NT2/D1 (cell line): ENCODE measurements at regions not wholly inside any gene's neighbourhood (a gene's known extent, or its start where the extent isn't known, plus 50 kb on each side); places are given as distances from the start of the nearest gene placed in this dataset.

Experiments
- DNase-seq: peaks from one replicate; pipeline ENCODE4 v3.0.0-alpha.2; 2011; ENCODE audit warnings: low read depth, low spot score
- H3K27me3 ChIP-seq: 2 replicates; pipeline ENCODE4 v1.6.0; 2011; ENCODE audit warnings: mild to moderate bottlenecking; ENCODE audit not compliant: insufficient read length, insufficient read depth
- H3K36me3 ChIP-seq: 2 replicates; pipeline ENCODE4 v1.6.1; 2011; ENCODE audit warnings: mild to moderate bottlenecking, low read length, mixed read lengths; ENCODE audit not compliant: insufficient read depth, insufficient read length
- H3K4me1 ChIP-seq: 2 replicates; pipeline ENCODE4 v1.5.1; 2011; ENCODE audit not compliant: insufficient read depth, insufficient read length
- H3K4me3 ChIP-seq: 2 replicates; pipeline ENCODE4 v1.5.1; 2011; ENCODE audit warnings: low read depth; ENCODE audit not compliant: insufficient read length
- H3K9ac ChIP-seq: 2 replicates; pipeline ENCODE4 v1.6.0; 2011; ENCODE audit warnings: low read depth; ENCODE audit not compliant: insufficient read length
- H3K9me3 ChIP-seq: 2 replicates; pipeline ENCODE4 v1.5.1; 2011; ENCODE audit warnings: mild to moderate bottlenecking, low read length; ENCODE audit not compliant: insufficient read depth
- SUZ12 ChIP-seq: IDR thresholded peaks from 2 replicates; pipeline ENCODE4 v1.6.1; 2011; ENCODE audit not compliant: insufficient read length, insufficient read depth; ENCODE audit errors: extremely low read depth
- YY1 ChIP-seq: IDR thresholded peaks from 2 replicates; pipeline ENCODE4 v1.6.1; 2011; ENCODE audit not compliant: insufficient read length, insufficient read depth
- ZNF274 ChIP-seq: IDR thresholded peaks from 2 replicates; pipeline ENCODE4 v1.6.1; 2011; ENCODE audit warnings: mild to moderate bottlenecking, low read depth, low read length

DNA sequence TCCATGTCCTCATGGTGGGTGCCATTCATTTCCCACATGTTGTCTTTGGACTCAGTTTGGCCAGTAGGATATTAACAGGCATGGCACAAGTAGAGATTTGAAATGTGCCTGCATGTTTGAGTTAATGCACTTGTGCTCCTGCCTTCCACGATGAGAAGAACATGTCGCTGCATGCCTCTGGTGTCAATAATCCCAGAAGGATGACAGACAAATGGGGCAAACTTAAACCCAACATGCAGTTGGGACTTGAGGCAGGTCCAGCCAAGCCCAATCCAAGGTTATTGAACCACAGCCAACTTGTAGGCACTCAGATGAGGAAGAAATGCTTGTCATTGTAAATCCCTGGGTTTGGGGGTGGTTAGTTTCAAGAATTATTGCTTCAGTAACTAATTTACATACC lies 174.6 kb downstream of the TRIM33 start:
- Histone ChIP-seq H3K27me3 (no peaks in the 10 kb centered on the region), H3K36me3 (no peaks in the 10 kb centered on the region), H3K9ac (no peak overlapping the region), H3K4me1 (no peaks in the 10 kb centered on the region), H3K9me3 (no peaks in the 10 kb centered on the region), H3K4me3 (no peak overlapping the region)
- TF ChIP-seq YY1 (no peak), SUZ12 (no peak), ZNF274 (no peak)
- DNase-seq, result no peak

DNA sequence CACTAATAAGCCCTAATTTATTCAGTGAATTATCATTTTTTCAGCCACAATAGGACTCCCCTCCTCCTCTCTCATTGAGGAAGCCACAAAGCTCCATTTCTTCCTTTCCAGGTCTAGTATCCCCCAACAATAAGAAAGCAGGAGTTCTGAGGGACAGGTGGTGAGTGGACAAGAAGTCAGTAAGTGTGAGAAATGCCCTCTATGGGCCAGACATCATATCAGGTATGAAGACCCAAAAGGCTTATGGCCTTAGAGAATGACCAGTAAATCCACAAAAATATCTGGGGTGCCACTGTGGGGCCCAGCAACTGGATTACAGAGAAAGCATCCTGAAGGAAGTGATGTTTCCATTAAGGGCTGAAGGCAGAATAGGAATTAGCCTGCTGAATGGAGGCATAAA lies 175.7 kb downstream of the TRIM33 start:
- DNase-seq, result no peak
- TF ChIP-seq ZNF274 (no peak), YY1 (no peak), SUZ12 (no peak)
- no peak overlapping the region for H3K9ac ChIP-seq

DNA sequence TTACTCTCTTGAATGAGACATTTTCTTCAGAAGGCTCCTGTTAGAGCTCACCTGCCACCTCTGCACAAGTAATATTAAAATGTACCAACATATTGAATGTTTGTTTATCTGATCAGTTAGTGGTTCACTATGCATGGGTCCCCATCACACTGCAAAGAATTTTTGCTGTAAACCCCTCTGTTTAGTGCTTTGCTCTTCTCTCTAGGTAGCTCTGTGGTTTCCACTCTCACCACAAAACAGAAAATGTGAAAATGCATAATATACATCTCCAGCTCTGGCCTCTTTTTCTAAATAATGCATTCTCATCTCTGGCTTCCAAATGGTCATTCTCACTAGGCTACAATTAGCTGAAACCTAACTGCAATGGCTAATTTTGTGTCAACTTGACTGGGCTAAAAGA lies 176.7 kb downstream of the TRIM33 start:
- no peaks in the 10 kb centered on the region for H3K27me3 ChIP-seq

More for the DNA sequence above, 175.7 kb downstream of the TRIM33 start:
- H3K4me3 ChIP-seq, result no peak overlapping the region
- no peaks in the 10 kb centered on the region for H3K4me1 ChIP-seq
- no peaks in the 10 kb centered on the region for H3K36me3 ChIP-seq
- no peaks in the 10 kb centered on the region for H3K27me3 ChIP-seq
- H3K9me3 ChIP-seq, result no peaks in the 10 kb centered on the region

GRCh38 chr1:114333690-114334089 lies 177.3 kb downstream of the TRIM33 start:
- Histone ChIP-seq H3K9ac (no peak overlapping the region), H3K9me3 (no peaks in the 10 kb centered on the region)
- no peak for TF ChIP-seq SUZ12

More for the DNA sequence above, 176.7 kb downstream of the TRIM33 start:
- Histone ChIP-seq H3K4me1 (no peaks in the 10 kb centered on the region), H3K36me3 (no peaks in the 10 kb centered on the region), H3K9me3 (no peaks in the 10 kb centered on the region), H3K9ac (no peak overlapping the region), H3K4me3 (no peak overlapping the region)
- DNase-seq, result no peak
- TF ChIP-seq YY1, result no peak
- TF ChIP-seq ZNF274, result no peak
- no peak for TF ChIP-seq SUZ12

GRCh38 chr1:114331936-114332335 lies 178.3 kb upstream of the SYT6 start:
- no peaks in the 10 kb centered on the region for H3K27me3 ChIP-seq
- TF ChIP-seq YY1 (no peak), ZNF274 (no peak)

More at GRCh38 chr1:114333690-114334089, 177.3 kb downstream of the TRIM33 start:
- DNase-seq, result no peak
- Histone ChIP-seq H3K4me3 (no peak overlapping the region), H3K27me3 (no peaks in the 10 kb centered on the region), H3K36me3 (no peaks in the 10 kb centered on the region), H3K4me1 (no peaks in the 10 kb centered on the region)

DNA sequence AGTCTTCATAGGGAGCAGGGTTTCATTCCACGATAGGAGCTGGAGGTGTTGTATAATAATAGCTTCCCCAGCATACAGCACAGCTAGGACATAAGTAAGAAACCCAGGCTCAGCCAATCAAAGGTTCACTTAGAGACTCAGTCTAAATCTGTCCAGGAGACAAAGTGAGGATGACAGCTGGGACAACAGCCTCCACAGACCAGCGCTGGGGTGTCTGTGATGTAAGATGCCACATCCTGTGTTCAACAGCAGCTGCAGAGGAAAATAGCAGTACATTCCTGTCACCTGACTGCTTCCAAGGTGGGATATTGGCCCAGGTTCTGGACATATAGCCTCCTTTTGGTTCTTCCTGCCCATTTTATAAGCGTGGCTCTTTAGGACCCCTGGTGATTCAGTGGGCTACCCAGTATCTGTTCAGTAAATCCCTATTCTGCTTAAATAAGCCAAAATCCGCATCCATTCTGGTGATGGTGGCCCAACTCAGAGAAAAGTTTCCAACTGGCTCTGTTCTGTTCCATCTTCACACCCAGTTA lies 176.8 kb upstream of the SYT6 start:
- Histone ChIP-seq H3K4me3 (no peak overlapping the region), H3K4me1 (no peaks in the 10 kb centered on the region), H3K27me3 (no peaks in the 10 kb centered on the region), H3K9ac (no peak overlapping the region), H3K9me3 (peaks cover 21% of the 10 kb centered on the region), H3K36me3 (no peaks in the 10 kb centered on the region)
- TF ChIP-seq YY1 (no peak), SUZ12 (no peak), ZNF274 (no peak)
- DNase-seq, result no peak

More at GRCh38 chr1:114331936-114332335, 178.3 kb upstream of the SYT6 start:
- Histone ChIP-seq H3K4me1 (no peaks in the 10 kb centered on the region), H3K9me3 (peaks cover 7% of the 10 kb centered on the region; the same call in 1 of the 2 replicates), H3K9ac (no peak overlapping the region), H3K4me3 (no peak overlapping the region), H3K36me3 (no peaks in the 10 kb centered on the region)
- DNase-seq, result no peak

DNA sequence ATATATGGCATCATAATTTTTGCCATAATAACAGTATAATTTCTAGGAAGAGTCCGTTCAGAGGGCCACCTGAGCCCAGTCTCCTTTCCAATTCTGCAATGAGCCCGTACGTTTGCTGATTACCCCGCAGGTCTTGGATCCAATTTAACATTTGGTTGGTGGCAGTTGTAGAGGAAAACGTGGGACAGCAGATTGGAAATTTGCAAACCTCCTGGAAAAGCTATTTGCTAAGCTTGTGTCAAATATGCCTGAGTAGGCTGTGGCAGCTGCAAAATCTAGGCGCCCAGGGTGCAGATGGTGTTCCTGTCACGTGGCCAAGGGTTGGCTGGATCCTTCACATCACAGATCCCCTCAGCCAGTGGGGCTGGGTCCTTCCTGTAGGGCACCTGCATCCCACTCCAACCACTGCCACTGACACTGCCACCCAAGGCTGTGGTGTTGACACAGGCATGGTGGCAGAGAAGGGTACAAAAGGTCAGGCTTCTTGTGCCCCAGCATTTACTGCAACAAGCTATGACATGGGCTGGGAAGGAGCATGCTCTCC lies 174.8 kb upstream of the SYT6 start:
- Histone ChIP-seq H3K27me3 (no peaks in the 10 kb centered on the region), H3K36me3 (no peaks in the 10 kb centered on the region), H3K4me3 (no peak overlapping the region), H3K4me1 (no peaks in the 10 kb centered on the region), H3K9ac (no peak overlapping the region), H3K9me3 (peaks cover 21% of the 10 kb centered on the region)
- no peak for TF ChIP-seq YY1
- TF ChIP-seq ZNF274, result no peak
- TF ChIP-seq SUZ12, result no peak
- no peak for DNase-seq
